ENCODE measurements at regions not wholly inside any gene's neighbourhood (a gene's known extent, or its start where the extent isn't known, plus 50 kb on each side); places are given as distances from the start of the nearest gene placed in this dataset.
"Not testable (repeated sequence)": the region's sequence is repeated elsewhere in the genome, so short reads cannot be mapped to it uniquely, and the experiment has no call there.

- no peak overlapping the region for H3K4me3 ChIP-seq
- no peaks in the 10 kb centered on the region for H3K9me3 ChIP-seq
- ATAC-seq (ENCODE audit: low FRiP score in 2 of 2): no peak
- no peaks in the 10 kb centered on the region for H3K27me3 ChIP-seq
- WGBS, 2 donors: 79 to 81% methylated on average over 4 of the region's 4 CpGs
- no peaks in the 10 kb centered on the region for H3K4me1 ChIP-seq
- no peak overlapping the region for H3K27ac ChIP-seq
- no peak for DNase-seq
- TF ChIP-seq EP300 (IDR thresholded peaks at IDR 0.05) (no peak), POLR2AphosphoS5 (IDR thresholded peaks at IDR 0.05) (no peak), POLR2A (IDR thresholded peaks at IDR 0.05) (no peak)
- TF ChIP-seq, protein P1, sequence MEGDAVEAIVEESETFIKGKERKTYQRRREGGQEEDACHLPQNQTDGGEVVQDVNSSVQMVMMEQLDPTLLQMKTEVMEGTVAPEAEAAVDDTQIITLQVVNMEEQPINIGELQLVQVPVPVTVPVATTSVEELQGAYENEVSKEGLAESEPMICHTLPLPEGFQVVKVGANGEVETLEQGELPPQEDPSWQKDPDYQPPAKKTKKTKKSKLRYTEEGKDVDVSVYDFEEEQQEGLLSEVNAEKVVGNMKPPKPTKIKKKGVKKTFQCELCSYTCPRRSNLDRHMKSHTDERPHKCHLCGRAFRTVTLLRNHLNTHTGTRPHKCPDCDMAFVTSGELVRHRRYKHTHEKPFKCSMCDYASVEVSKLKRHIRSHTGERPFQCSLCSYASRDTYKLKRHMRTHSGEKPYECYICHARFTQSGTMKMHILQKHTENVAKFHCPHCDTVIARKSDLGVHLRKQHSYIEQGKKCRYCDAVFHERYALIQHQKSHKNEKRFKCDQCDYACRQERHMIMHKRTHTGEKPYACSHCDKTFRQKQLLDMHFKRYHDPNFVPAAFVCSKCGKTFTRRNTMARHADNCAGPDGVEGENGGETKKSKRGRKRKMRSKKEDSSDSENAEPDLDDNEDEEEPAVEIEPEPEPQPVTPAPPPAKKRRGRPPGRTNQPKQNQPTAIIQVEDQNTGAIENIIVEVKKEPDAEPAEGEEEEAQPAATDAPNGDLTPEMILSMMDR (IDR thresholded peaks at IDR 0.05): no peak
- no peaks in the 10 kb centered on the region for H3K36me3 ChIP-seq
Measured at GRCh38 chr12:88903333-88903732, 323.1 kb upstream of the KITLG start.

- TF ChIP-seq POLR2AphosphoS5 (IDR thresholded peaks at IDR 0.05): no peak
- no peak for TF ChIP-seq POLR2A (IDR thresholded peaks at IDR 0.05)
- TF ChIP-seq, protein P1 (IDR thresholded peaks at IDR 0.05): no peak
- no peak for TF ChIP-seq EP300 (IDR thresholded peaks at IDR 0.05)
- no peaks in the 10 kb centered on the region for H3K9me3 ChIP-seq
- peak in 1 of 2 donors; percentile 14 for ATAC-seq (ENCODE audit: low FRiP score in 2 of 2)
- H3K27me3 ChIP-seq: no peaks in the 10 kb centered on the region
- H3K4me3 ChIP-seq: no peak overlapping the region
- peak overlapping the region in 3 of 4 donors; percentile 5 to 78 (median 9) for H3K27ac ChIP-seq
- H3K4me1 ChIP-seq: peaks cover 0 to 5% (median 0%) of the 10 kb centered on the region in 4 donors
- no peaks in the 10 kb centered on the region for H3K36me3 ChIP-seq
- WGBS, 2 donors: 62 to 74% methylated on average over 1 of the region's 1 CpG
- no peak for DNase-seq
Measured at GRCh38 chr12:88897723-88898122, 317.5 kb upstream of the KITLG start.

GRCh38 chr12:88896958-88897357, 316.7 kb upstream of the KITLG start:
- Histone ChIP-seq H3K27me3 (no peaks in the 10 kb centered on the region), H3K36me3 (no peaks in the 10 kb centered on the region), H3K9me3 (no peaks in the 10 kb centered on the region), H3K4me1 (peaks cover 0 to 5% (median 0%) of the 10 kb centered on the region in 4 donors), H3K27ac (peak overlapping the region in 2 of 4 donors; percentile 10 to 78), H3K4me3 (no peak overlapping the region)
- TF ChIP-seq POLR2AphosphoS5 (IDR thresholded peaks at IDR 0.05) (no peak), EP300 (IDR thresholded peaks at IDR 0.05) (no peak), POLR2A (IDR thresholded peaks at IDR 0.05) (no peak)
- TF ChIP-seq, protein P1 (IDR thresholded peaks at IDR 0.05): no peak
- WGBS, 2 donors: 63 to 72% methylated on average over 2 of the region's 2 CpGs
- no peak for DNase-seq
- peak in 1 of 2 donors; percentile 14 for ATAC-seq (ENCODE audit: low FRiP score in 2 of 2)

DNA sequence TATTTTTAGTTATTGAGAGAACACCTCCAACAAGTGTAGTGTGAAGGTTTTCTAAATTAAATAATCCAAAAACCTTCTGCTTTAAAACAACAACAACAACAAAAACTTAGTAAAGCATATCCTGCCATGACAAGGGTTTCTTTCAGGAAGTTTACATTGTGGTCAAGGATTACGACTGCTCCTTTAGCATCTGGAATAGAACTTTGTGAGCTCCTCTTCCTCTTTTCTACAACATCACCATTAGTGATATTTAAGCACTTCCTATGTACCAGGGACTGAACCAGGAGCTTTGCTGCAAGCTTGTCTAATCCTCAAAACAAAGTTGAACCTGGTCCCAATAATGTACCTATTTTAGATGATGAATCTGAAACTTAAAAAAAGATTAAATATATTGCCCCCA, 315.4 kb upstream of the KITLG start:
- DNase-seq (no peak), ATAC-seq (ENCODE audit: low FRiP score in 2 of 2) (no peak)
- TF ChIP-seq EP300 (IDR thresholded peaks at IDR 0.05): no peak
- TF ChIP-seq POLR2A (IDR thresholded peaks at IDR 0.05): no peak
- no peak overlapping the region for H3K27ac ChIP-seq
- no peak overlapping the region for H3K4me3 ChIP-seq
- no peaks in the 10 kb centered on the region for H3K36me3 ChIP-seq
- H3K27me3 ChIP-seq: no peaks in the 10 kb centered on the region
- 44 to 50% methylated on average over 1 of the region's 1 CpG for WGBS, 2 donors
- peaks cover 0 to 5% (median 0%) of the 10 kb centered on the region in 4 donors for H3K4me1 ChIP-seq
- no peaks in the 10 kb centered on the region for H3K9me3 ChIP-seq

DNA sequence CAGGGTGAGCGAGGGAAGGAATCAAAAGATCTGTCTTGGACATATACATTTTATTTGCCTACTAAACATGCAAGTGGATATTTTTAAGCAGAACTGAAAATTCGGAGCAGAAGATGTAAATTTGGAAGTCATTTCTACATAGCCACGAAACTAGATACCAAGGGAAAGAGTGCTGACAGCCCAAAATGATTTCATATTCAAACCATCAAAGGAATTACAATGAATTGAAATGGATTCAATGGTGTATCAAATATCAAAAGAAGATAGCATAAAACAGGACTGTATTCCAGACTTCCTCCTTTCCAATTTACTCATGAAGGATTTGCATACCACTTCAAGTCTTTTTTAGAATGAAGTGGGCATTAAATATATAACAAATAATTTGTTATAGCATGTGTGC, 313.5 kb upstream of the KITLG start:
- WGBS, 2 donors: 77 to 87% methylated on average over 3 of the region's 3 CpGs
- Histone ChIP-seq H3K4me1 (peaks cover 0 to 5% (median 0%) of the 10 kb centered on the region in 4 donors), H3K27ac (no peak overlapping the region), H3K9me3 (no peaks in the 10 kb centered on the region), H3K27me3 (no peaks in the 10 kb centered on the region), H3K36me3 (no peaks in the 10 kb centered on the region), H3K4me3 (no peak overlapping the region)
- ATAC-seq (ENCODE audit: low FRiP score in 2 of 2) (no peak), DNase-seq (no peak)
- TF ChIP-seq POLR2A (IDR thresholded peaks at IDR 0.05) (no peak), POLR2AphosphoS5 (IDR thresholded peaks at IDR 0.05) (no peak), EP300 (IDR thresholded peaks at IDR 0.05) (no peak)
- TF ChIP-seq, protein P1 (IDR thresholded peaks at IDR 0.05): no peak

DNA sequence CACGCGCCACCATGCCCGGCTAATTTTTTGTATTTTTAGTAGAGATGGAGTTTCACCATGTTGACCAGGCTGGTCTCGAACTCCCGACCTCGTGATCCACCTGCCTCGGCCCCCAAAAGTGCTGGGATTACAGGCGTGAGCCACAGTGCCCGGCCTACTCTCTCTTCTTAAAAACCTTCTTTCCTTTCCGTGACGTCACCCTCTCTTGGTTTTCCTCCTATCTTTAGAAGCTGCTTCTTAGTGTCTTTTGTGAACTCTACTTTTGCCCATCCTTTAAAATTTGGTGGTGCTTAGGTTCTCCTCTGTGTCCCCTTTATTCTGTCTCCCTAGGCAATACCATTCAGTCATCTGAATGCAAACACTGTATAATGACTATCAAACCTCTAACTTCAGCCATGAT, 311.2 kb upstream of the KITLG start:
- peak in 1 of 2 donors; percentile 11 for DNase-seq
- not testable (repeated sequence) for H3K4me3 ChIP-seq; ATAC-seq (ENCODE audit: low FRiP score in 2 of 2); H3K9me3 ChIP-seq; H3K27me3 ChIP-seq; H3K36me3 ChIP-seq; H3K27ac ChIP-seq; H3K4me1 ChIP-seq
- 98 to 99% methylated on average over 8 to 11 of the region's 11 CpGs for WGBS, 2 donors
